ENCODE measurements at regions not wholly inside any gene's neighbourhood (a gene's known extent, or its start where the extent isn't known, plus 50 kb on each side); places are given as distances from the start of the nearest gene placed in this dataset.
A peak's percentile ranks its signal among the peaks of the same experiment; 100 is the strongest.

DNA sequence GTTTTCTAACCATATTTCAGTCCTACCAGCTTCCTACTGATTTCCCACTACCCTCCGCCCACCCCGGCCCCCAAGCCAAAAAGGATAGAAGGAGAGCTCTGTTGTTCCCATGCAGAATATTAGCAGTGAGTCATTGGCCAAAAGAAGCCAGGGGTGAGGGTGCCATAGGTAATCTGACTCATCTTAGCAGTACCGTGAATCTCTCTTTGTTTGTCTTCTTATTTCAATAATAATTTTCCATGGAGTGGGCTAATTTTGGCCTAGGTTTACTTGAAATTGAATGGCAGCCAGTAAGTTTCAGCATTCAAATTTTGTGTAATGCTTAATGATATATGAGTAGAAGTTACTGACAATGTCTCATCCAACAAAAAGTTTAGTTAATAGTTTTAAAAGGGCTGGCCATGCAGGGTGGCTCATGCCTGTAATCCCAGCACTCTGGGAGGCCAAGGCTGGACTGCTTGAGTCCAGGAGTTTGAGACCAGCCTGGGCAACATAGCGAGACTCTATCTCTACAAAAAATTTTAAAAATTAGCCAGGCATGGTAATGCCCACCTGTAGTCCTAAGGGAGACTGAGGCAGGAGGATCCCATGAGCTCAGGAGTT lies 74.2 kb downstream of the C9orf152 start:
- no peak for DNase-seq (ENCODE audit: extremely low read depth in 1 of 2, low read depth in 1 of 2)

DNA sequence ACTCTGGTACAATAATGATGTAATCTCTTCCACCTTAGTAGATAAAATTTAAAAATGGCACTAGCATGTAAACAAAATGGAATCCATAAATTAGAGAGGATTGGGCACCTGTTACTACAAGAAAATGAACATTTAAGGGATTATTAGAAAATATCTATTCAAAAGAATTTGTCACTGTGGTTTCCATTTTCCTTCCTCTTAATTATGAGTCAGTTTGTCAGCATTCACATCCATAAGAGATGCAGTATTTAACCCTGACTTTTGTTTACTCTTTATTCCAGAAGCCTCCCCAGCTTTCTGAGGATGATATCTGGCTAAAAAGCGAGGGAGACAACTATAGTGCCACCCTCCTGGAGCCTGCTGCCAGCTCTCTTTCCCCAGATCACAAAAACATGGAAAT lies 72.1 kb downstream of the C9orf152 start:
- DNase-seq (ENCODE audit: extremely low read depth in 1 of 2, low read depth in 1 of 2): no peak

DNA sequence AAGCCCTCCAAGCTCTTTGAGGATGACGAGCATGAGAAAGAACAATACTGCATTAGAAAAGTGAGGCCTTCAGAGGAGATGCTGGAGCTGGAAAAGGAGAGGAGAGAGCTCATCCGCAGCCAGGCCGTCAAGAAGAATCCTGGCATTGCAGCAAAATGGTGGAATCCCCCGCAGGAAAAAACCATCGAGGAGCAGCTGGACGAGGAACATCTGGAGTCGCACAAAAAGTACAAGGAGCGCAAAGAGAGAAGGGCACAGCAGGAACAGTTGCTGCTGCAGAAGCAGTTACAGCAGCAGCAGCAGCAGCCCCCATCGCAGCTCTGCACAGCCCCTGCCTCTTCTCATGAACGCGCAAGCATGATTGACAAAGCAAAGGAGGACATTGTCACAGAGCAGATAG lies 71.2 kb downstream of the C9orf152 start:
- DNase-seq (ENCODE audit: extremely low read depth in 1 of 2, low read depth in 1 of 2): no peak

DNA sequence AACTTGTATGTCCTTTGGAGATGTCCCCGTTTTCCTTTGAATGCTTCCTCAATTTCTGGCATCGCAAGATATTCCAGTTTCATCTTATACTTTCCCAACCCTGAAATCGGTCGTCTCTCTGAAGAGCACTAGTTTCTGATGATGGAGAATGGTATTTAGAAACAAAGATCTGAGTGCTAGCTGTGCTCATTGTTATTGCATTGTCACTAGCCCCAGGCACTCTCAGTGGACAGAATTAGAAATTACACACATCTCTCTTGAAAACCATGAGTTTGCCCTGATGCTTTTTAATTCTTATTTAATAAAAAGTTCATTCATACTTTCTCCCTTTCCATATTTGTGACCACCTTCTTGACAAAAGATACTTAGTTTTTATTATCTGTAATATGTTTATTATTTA lies 67.7 kb downstream of the C9orf152 start:
- DNase-seq (ENCODE audit: extremely low read depth in 1 of 2, low read depth in 1 of 2): no peak

DNA sequence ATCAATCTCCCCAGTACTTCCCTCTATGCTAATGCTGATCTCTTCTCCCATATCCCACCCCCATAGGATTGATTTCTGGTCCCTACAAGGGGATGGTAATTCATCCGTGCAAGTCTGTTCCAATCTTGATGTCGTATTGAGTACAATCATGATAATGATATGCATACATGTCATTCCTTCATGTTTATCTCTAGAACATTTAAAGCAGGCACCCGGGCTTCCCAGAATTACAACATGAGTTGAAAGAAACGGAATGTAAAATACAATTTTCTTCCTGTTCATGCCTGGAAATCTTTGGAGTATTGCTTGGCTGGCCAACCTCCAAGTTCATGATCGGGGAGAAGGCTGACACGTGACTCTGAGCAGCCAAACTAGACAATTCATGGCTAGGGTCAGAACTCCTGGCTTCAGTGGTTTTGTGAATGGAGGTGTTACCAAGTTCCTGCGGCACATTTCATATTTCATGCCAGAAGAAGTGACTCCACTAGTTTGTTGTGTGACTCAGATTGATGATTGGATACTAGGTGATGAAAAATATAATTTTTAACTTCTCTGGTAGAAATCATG lies 66.6 kb downstream of the C9orf152 start:
- DNase-seq (ENCODE audit: extremely low read depth in 1 of 2, low read depth in 1 of 2): no peak

DNA sequence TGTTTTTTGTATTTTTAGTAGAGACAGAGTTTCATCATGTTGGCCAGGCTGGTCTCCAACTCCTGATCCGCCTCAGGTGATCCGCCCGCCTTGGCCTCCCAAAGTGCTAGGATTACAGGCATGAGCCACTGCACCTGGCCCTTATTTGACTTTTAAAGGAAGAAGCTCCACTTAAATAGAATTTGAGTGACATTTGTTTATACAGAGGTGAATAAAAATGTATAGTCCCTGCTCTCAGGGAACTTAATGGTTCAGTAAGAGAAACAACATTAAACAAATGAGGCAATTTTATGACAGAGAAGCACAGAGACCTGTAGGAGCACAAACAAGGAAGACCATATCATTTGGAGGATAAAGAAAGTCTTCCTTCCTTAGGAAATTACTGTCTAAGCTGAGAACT lies 65.7 kb downstream of the C9orf152 start:
- no peak for DNase-seq (ENCODE audit: extremely low read depth in 1 of 2, low read depth in 1 of 2)

DNA sequence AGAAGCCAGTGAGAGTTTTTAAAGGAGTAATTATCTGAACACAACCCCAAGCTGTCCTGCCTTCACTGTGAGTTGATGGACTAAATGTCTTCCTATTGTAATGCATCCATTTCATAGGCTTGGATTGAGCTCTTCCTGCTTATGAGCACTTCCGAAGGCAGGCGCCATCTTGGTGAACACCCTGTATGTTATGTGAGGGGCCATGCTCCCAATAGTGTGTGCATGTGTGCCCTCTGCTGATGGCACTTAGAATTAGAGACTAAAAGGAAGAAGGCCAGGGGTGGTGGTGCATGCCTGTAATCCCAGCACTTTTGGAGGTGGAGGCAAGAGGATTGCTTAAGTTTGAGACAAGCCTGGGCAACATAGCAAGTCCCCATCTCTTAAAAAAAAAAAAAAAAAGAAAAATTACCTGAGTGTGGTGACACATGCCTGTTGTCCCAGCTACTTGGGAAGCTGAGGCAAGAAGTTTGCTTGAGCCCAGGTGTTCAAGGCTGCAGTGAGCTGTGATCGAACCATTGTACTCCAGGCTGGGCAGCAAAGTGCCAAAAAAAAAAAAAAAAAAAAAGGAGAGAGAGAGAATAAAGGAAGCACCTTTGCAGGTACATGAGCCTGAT lies 65.0 kb downstream of the C9orf152 start:
- no peak for DNase-seq (ENCODE audit: extremely low read depth in 1 of 2, low read depth in 1 of 2)

DNA sequence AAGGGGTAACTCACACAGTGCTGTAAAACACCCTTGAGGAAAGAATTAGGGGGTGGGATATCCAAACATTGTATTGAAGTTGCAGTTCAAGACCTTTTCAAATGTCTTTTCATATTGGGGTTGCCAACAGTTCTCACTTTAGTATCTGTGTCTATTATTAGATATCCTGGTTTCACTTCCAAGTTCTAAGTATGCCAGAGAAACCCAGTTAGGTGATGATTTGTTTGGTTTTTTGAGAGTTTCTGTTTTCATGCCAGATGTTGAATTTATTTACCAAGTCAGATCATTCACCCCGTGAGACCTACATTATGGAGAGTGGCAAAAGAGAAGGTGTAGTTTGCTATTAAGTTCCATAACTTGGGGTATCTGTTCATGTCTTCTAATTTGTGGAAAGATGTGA lies 64.5 kb downstream of the C9orf152 start:
- DNase-seq (ENCODE audit: extremely low read depth in 1 of 2, low read depth in 1 of 2): no peak

DNA sequence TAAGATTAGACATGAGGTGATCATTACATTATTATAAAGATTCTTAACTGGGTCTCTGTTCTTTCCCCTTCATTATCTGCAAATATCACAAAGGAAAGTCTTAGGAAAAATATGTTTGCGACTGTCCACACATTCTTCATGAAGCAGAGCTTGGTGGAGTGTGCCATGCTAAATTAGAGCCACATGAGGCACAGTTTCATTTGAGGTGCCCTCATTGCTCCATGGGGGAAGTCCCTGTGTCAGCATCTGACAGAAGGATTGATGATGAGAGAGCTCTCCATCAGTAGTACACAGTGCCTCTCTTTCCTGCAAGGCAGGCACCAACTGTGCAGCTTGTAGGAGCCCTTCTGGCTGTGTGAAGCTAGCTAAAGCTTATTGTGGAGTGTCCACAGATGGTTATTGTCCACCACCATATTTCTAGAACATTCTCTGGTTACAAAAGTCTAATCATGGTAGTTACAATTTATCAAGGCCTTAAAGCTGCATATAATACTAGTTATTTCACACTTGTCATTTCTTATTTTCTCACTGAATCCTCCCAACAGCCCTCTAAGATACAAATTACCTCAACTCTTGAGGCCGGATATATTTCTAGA lies 63.9 kb downstream of the C9orf152 start:
- no peak for DNase-seq (ENCODE audit: extremely low read depth in 1 of 2, low read depth in 1 of 2)

DNA sequence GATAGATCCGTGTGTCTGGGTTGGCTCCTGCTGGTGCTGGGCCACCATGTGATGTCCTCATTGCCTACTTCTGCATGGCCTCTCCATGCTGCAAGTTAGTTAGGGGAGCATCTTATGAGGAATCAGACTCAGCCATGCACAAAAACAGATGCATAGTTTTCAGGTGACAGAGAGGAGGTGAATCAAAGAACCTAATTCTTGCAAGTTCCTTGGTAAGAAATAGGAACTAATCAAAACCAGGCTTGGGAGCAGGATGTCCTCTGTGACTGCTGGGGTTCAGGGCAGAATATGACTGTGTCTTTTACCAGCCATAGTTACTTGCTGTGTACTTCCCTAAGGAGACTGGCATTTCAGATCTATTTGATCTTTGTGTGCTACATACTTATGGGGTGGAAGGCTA lies 61.6 kb downstream of the C9orf152 start:
- no peak for DNase-seq (ENCODE audit: extremely low read depth in 1 of 2, low read depth in 1 of 2)

DNA sequence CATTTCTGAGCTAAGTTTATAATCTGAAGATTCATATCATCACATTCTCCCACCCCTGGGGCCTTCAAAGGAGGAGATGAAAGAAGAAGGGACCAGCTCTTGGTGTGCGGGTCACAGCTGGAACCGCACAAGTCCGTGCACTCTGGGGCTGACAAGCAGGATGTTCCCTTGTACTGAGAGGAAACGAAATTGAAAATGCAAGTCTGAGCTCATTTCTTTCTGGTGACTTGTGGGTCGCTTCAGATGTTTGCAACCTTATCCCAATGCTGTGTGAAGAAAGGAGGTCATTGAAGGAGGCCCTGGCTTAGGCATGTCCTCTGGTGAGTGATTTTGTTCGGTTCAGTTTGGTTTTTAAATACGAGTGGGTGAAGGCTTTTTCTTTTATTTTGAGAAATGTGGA lies 59.6 kb downstream of the C9orf152 start:
- DNase-seq (ENCODE audit: extremely low read depth in 1 of 2, low read depth in 1 of 2): peak; percentile 27 to 65

DNA sequence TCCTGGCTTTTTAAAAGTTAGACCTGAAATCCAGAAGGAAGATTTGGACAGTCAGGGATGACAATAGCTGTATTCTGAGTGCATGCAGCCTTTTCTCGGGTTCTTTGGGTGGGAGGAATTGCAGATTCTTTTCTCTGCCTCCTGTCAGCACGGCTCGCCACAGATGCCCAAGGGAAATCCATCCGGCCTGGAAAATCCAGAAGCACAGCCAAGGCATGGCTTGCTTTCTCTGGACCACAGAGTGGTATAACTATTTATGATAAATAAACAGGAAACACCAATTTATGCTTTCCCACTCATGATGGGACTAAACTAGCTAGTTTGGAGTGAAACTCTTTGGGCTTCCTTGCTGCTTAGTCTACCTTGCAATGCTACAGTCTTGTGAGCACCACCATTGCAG lies 59.1 kb downstream of the C9orf152 start:
- DNase-seq (ENCODE audit: extremely low read depth in 1 of 2, low read depth in 1 of 2): no peak

All from stimulated activated CD8-positive, alpha-beta memory T cell treated with anti-CD3 and anti-CD28 coated beads, Interleukin-7, amount 100 ng/mL, for 48 hours (primary cell).